GM11168 (cell line): ENCODE measurements at regions not wholly inside any gene's neighbourhood (a gene's known extent, or its start where the extent isn't known, plus 50 kb on each side); places are given as distances from the start of the nearest gene placed in this dataset.

ENCODE experiments used
- in situ Hi-C: fragments of 300-500 bp; cut with MboI; formaldehyde crosslinking; loops from one replicate; pipeline ENCODE4 v1.12.0; 2022; ENCODE audit warnings: low sequenced_read_pairs; ENCODE audit not compliant: unreplicated experiment

GRCh38 chr5:68446070-68446357 lies 230.5 kb downstream of the PIK3R1 start:
- in situ Hi-C loops = no loop called here

DNA sequence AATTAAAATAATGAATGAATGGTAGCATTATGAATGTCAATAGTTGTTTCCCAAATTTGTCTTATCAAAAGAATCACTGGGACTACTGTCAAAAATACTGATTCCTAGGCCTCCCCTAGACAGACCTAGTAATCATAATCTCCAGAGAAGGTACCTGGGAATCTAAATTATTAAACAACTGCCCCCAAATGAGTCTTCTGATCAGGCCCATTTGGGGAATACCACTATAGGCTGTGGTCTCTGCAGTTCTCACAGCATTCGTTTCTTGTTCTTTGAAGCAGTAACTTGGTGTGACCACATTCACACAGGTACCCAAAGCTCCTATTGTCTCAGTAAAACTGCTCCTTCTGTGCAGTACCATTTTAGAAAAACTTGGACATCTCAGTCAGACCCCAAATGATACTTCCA lies 230.9 kb downstream of the PIK3R1 start:
- in situ Hi-C loops = no loop called here

GRCh38 chr5:68447136-68447929 lies 231.8 kb downstream of the PIK3R1 start:
- in situ Hi-C loops = no loop called here

- in situ Hi-C loops = no loop called here
Measured at GRCh38 chr5:68449380-68449779, 233.8 kb downstream of the PIK3R1 start.

GRCh38 chr5:68450245-68450852 lies 234.8 kb downstream of the PIK3R1 start:
- in situ Hi-C loops = no loop called here

DNA sequence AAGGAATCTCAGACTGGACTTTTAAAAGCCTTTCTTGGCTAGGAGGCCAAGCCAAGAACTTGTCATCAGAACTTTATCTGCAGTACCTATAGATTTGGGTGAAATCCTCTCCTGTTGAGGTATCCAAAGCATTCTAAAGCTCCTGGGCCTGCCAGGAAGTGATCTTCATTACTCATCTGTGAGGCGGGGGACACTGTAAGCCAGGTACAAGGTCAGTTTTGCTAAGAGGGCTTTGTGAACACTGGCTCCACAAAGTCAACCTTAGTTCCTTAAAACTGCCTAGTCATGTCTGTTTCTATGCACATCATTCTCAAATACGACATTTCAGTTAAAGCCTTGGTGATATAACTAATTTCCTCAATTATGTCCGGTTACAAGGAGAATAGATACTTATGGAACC lies 236.7 kb downstream of the PIK3R1 start:
- in situ Hi-C loops = no loop called here

- in situ Hi-C loops = no loop called here
Measured at GRCh38 chr5:68454172-68454571, 238.6 kb downstream of the PIK3R1 start.

DNA sequence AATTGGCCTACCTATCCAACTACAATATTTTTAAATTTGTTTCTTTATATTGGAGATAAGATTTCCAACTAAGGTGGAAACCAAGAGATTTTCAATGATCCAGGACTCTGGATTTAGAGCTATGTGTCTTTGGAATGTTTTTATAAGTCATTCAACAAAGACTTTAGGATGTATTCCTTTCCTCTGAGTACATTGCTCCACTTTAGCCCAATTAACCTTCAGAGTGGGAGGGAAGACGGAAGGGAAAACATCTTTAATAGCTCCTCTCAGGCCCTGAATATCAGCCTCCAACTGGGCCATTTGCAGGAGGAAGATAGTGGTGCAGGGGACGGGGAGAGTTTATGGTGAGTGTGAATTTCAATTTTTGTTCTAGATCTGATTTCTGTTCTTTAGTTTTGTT lies 239.2 kb downstream of the PIK3R1 start:
- in situ Hi-C loops = no loop called here

DNA sequence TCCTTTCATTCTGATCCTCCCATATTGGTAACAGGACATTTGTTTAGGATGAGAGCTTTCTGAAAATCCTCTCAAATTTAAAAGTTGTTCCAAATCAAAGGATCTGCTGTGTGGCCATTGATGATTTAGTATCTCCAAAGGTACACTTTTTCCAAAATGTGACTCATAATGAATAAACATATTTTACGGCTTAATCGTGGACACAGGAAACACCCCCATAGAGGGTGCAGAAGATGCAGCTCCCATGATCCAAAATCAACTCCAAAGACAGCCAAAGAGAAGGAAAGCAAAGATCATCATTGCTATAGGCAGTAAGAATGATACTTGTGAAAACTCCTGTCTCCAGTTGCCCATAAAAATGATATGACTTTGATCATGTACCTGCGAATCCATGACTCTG lies 239.7 kb downstream of the PIK3R1 start:
- in situ Hi-C loops = no loop called here

DNA sequence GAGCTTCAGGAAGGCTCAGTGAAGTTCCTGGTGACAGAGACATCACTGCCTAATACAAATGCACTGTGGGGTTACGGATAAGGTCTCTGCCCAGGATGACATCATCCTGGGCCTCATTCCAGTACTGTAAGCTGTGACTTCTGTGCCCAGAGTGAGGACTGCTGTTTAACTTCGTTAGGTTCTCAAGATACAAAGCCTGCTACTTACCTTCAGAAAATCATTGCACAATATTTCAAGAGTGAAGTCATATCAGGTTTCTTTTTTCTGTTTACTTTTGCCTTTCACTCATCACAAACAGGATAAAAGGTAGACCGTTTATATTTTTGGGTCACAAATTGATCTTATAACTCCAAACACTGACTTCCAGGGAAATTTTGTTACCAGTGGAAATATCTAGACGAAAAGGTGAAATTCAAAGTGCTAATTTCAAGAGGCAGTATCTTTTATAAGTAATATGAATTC lies 241.2 kb downstream of the PIK3R1 start:
- in situ Hi-C loops = no loop called here

- in situ Hi-C loops = no loop called here
Measured at GRCh38 chr5:68457285-68457684, 241.7 kb downstream of the PIK3R1 start.

DNA sequence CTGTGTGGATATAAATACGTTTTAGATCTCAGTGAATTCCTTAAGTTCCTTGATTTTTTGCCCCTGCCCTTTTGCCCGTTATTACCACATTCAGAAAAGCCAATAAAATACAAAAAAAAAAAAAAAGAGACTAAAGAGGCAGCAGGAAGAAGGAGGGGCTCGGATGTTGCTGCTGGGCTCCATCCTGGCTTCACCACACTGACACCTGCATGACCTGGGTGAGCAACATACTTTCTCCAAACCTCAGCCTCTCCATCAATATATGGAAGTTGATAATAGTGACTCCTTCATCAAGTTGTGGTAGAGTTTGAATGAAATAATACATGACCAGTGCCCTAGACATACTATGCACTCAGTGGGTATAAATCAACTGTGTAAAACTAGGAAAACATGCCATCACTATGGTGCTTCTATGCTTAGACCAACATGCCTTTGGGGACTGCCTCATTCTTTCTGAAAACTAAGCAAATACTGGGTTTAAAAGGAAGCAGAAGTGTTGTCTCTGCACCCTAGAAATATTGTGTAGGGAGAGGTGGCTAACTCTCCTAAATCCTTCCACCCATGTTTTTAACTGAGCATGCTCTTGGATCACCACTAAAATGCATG lies 243.0 kb downstream of the PIK3R1 start:
- in situ Hi-C loops = no loop called here

DNA sequence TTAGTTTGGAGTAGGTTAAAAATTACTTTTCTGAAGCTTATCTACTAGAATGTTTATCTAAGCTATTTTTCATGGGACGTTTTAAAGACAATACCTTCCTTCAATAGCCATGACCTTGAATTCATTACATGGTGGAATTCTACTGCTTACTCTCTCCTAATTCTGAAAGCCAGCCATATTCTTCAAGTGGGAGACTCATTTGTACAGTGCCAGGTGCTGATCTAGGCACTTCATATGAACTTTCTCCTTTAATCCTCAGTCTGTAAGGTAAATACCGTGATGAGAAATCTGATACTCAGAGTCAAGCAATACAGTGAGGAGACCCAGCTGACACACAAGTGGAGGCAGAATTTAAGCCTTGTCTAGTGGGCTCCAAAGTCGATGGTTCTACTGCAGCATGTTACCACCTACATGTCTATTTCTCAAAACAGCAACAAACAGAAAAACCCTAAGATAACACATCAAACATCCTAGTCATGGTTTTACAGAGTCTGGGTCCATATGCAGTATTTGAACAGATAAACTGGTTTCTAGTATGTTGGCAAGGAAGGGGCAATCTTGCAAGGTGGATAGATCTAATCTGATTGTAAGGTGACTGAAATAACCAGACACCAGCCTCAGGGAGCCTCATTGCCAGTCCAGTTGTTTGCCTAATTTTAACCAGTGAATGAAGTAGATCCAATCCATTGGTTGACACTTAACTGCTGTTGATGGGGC lies 243.7 kb downstream of the PIK3R1 start:
- in situ Hi-C loops = no loop called here

GRCh38 chr5:68459810-68460139 lies 244.2 kb downstream of the PIK3R1 start:
- in situ Hi-C loops = loop anchor here (5.0 kb wide), 1 partner anchor 172 kb away; no protein-coding TSS in a partner anchor

GRCh38 chr5:68460147-68460798 lies 244.7 kb downstream of the PIK3R1 start:
- in situ Hi-C loops = loop anchor here (5.0 kb wide), 1 partner anchor 173 kb away; no protein-coding TSS in a partner anchor

GRCh38 chr5:68463606-68464005 lies 248.1 kb downstream of the PIK3R1 start:
- in situ Hi-C loops = loop anchor here (5.0 kb wide), 1 partner anchor 176 kb away; no protein-coding TSS in a partner anchor

DNA sequence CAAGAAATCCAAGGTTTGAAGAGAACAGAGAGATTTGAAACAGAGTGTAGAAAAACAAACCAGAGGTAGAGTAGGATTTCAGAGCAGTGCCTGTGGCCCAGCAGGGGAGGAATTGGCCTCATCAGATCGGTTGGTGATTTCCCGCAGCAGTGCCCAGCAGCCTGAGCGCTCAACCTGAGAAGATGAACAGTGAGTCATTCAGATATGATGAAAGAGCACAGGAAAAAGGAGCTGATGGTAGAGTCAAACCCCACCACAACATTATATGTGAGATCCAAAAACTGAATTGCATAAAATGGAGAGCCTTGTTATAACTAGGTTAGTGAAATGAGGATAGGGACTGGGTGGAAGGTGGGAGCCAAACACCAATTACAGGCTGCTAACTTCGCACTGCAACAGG lies 248.9 kb downstream of the PIK3R1 start:
- in situ Hi-C loops = loop anchor here (5.0 kb wide), 1 partner anchor 177 kb away; no protein-coding TSS in a partner anchor

- in situ Hi-C loops = no loop called here
Measured at GRCh38 chr5:68465133-68465532, 249.6 kb downstream of the PIK3R1 start.

GRCh38 chr5:68465934-68466551 lies 250.5 kb downstream of the PIK3R1 start:
- in situ Hi-C loops = no loop called here

- in situ Hi-C loops = no loop called here
Measured at GRCh38 chr5:68467208-68467607, 251.7 kb downstream of the PIK3R1 start.
